ENCODE measurements at regions not wholly inside any gene's neighbourhood (a gene's known extent, or its start where the extent isn't known, plus 50 kb on each side); places are given as distances from the start of the nearest gene placed in this dataset.

- TF ChIP-seq CTCF (IDR thresholded peaks at IDR 0.05), result no peak
- TF ChIP-seq POLR2A (IDR thresholded peaks at IDR 0.05), result no peak
These were observed 196.8 kb upstream of the FAT1 start for GRCh38 chr4:186920483-186920882.
